Endodermal cell (in vitro differentiated cells): ENCODE measurements at regions not wholly inside any gene's neighbourhood (a gene's known extent, or its start where the extent isn't known, plus 50 kb on each side); places are given as distances from the start of the nearest gene placed in this dataset.

ENCODE experiments used
- DNase-seq: peaks from one replicate; pipeline ENCODE4 v3.0.0-alpha.2; 2017
- H3K27ac ChIP-seq: 2 replicates; pipeline ENCODE4 v1.5.1; 2013; ENCODE audit warnings: mild to moderate bottlenecking, low read depth, low read length, moderate library complexity
- H3K27me3 ChIP-seq: 2 replicates; pipeline ENCODE4 v1.6.1; 2013; ENCODE audit warnings: mild to moderate bottlenecking, low read length, moderate library complexity; ENCODE audit not compliant: insufficient read depth, control insufficient read depth, poor library complexity, severe bottlenecking
- H3K36me3 ChIP-seq: 2 replicates; pipeline ENCODE4 v1.7.0; 2013; ENCODE audit warnings: mild to moderate bottlenecking, low read length, moderate library complexity; ENCODE audit not compliant: control insufficient read depth, insufficient read depth
- H3K4me1 ChIP-seq: one replicate; pipeline ENCODE4 v1.7.0; 2013; ENCODE audit warnings: low read length; ENCODE audit not compliant: control insufficient read depth, insufficient read depth
- H3K4me3 ChIP-seq: 2 replicates; pipeline ENCODE4 v1.5.1; 2013; ENCODE audit warnings: mild to moderate bottlenecking, low read length, moderate library complexity
- H3K9ac ChIP-seq: 2 replicates; pipeline ENCODE4 v1.6.1; 2013; ENCODE audit warnings: mild to moderate bottlenecking, low read length, moderate library complexity; ENCODE audit not compliant: poor library complexity, severe bottlenecking; ENCODE audit errors: extremely low read depth
- H3K9me3 ChIP-seq: 2 replicates; pipeline ENCODE4 v1.6.1; 2013; ENCODE audit warnings: mild to moderate bottlenecking, low read length, moderate library complexity; ENCODE audit not compliant: control insufficient read depth
- H3K27ac Mint-ChIP-seq: 2 replicates; pipeline ENCODE4 v1.8.0; 2020; ENCODE audit warnings: mixed read lengths
- H3K27me3 Mint-ChIP-seq: 2 replicates; pipeline ENCODE4 v1.8.0; 2021; ENCODE audit warnings: mild to moderate bottlenecking, mixed read lengths; ENCODE audit not compliant: insufficient read depth
- H3K36me3 Mint-ChIP-seq: 2 replicates; pipeline ENCODE4 v1.8.0; 2020; ENCODE audit warnings: low read depth, mixed read lengths
- H3K4me1 Mint-ChIP-seq: 2 replicates; pipeline ENCODE4 v1.8.0; 2020; ENCODE audit warnings: mixed read lengths
- H3K4me3 Mint-ChIP-seq: 2 replicates; pipeline ENCODE4 v1.8.0; 2020; ENCODE audit warnings: mild to moderate bottlenecking, moderate library complexity, mixed read lengths
- H3K9me3 Mint-ChIP-seq: 2 replicates; pipeline ENCODE4 v1.8.0; 2020; ENCODE audit warnings: mild to moderate bottlenecking, mixed read lengths
- WGBS, 2 experiments: methylation state at CpG; one replicate each; pipeline versions ENCODE4 v1.1.5 to v1.1.7; 2013; ENCODE audit warnings: missing lambda C conversion rate in 2 of 2, mixed read lengths in 1 of 2; ENCODE audit not compliant: insufficient coverage in 1 of 2, insufficient read length in 1 of 2; 5-methylcytosine and 5-hydroxymethylcytosine counted together
- TF ChIP-seq, protein P1 (sequence below): fragments of 200-600 bp; sonication (generic); conservative IDR thresholded peaks from 2 replicates; pipeline ENCODE4 v1.5.0; 2021; ENCODE audit warnings: antibody characterized with exemption, mild to moderate bottlenecking

GRCh38 chr7:65820287-65820950 is 52.5 kb upstream of the VKORC1L1 start:
- Mint-ChIP-seq H3K4me3 (no peak overlapping the region), H3K36me3 (no peaks in the 10 kb centered on the region), H3K27me3 (no peaks in the 10 kb centered on the region), H3K27ac (no peak overlapping the region), H3K9me3 (no peaks in the 10 kb centered on the region), H3K4me1 (no peaks in the 10 kb centered on the region)
- H3K27ac ChIP-seq = no peak overlapping the region
- H3K9me3 ChIP-seq = no peaks in the 10 kb centered on the region
- DNase-seq = peak; percentile 64
- TF ChIP-seq, protein P1, sequence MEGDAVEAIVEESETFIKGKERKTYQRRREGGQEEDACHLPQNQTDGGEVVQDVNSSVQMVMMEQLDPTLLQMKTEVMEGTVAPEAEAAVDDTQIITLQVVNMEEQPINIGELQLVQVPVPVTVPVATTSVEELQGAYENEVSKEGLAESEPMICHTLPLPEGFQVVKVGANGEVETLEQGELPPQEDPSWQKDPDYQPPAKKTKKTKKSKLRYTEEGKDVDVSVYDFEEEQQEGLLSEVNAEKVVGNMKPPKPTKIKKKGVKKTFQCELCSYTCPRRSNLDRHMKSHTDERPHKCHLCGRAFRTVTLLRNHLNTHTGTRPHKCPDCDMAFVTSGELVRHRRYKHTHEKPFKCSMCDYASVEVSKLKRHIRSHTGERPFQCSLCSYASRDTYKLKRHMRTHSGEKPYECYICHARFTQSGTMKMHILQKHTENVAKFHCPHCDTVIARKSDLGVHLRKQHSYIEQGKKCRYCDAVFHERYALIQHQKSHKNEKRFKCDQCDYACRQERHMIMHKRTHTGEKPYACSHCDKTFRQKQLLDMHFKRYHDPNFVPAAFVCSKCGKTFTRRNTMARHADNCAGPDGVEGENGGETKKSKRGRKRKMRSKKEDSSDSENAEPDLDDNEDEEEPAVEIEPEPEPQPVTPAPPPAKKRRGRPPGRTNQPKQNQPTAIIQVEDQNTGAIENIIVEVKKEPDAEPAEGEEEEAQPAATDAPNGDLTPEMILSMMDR = peak; percentile 46
- H3K9ac ChIP-seq = no peak overlapping the region
- H3K4me3 ChIP-seq = no peak overlapping the region
- 60 to 70% methylated on average over 2 to 4 of the region's 4 CpGs for WGBS, 2 experiments
- H3K36me3 ChIP-seq = no peaks in the 10 kb centered on the region
- H3K27me3 ChIP-seq = no peaks in the 10 kb centered on the region
- no peaks in the 10 kb centered on the region for H3K4me1 ChIP-seq
